Skin epidermis (tissue), 12 donors: ENCODE measurements at regions not wholly inside any gene's neighbourhood (a gene's known extent, or its start where the extent isn't known, plus 50 kb on each side); places are given as distances from the start of the nearest gene placed in this dataset.

Experiments
- H3K27ac ChIP-seq, 21 experiments: fragments of 200-600 bp; sonication (generic) in 11 of 21; one replicate each; pipeline ENCODE4 v1.5.0; 2020; ENCODE audit warnings: mild to moderate bottlenecking in 3 of 21, inconsistent platforms in 2 of 21, moderate library complexity in 2 of 21
- H3K4me3 ChIP-seq, 7 experiments: fragments of 200-600 bp; sonication (generic) in 2 of 7; one replicate each; pipeline ENCODE4 v1.5.0; 2020; ENCODE audit warnings: inconsistent platforms in 2 of 7, mild to moderate bottlenecking in 2 of 7, moderate library complexity in 1 of 7

DNA sequence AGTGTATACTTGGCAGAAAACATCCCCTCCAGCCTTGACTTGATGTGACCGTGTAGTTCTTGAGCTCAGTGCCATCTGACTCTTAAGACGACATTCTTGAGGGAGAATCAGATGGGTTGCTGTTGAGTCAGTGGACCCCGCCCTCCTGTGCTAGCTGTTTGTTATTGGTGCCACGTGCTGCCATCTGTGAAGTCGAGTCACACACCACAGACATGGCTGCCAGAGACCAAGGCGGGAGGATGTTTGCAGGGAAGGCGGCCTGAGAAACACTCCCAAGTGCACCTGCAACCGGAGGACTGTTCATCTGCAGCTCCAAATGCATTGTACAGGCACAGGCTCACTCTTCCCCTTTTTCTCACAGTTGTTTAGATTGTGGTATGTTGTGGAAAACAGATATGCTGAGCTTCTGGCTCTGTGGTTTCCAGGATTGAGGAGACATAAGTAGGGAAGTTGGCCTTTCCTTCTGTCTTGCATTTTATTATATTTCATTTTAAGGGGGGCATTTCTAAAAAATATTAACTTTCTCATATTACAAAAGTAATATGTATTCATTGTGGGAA, 345.3 kb upstream of the ZFP64 start:
- Histone ChIP-seq H3K4me3 (no peak overlapping the region), H3K27ac (no peak overlapping the region)

GRCh38 chr20:52536040-52536439, 344.5 kb upstream of the ZFP64 start:
- H3K4me3 ChIP-seq = no peak overlapping the region
- no peak overlapping the region for H3K27ac ChIP-seq

DNA sequence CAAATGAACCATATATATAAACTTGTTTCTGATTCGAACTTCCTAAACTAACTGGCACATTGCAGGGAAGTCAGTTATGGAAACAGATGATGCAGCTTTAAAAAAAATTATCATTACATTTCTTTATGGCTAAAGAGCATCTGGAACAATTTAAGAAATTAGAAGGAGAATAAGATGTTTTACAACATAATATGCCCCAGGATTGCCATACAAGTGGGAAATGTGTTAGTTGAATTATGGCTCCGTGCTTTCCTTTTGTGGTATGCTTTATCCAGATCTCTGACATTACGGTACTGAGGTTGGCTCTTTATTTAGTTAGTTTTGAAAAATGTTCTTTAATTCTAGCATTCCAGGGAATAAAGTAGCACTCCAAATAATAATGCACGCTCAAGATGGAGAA, 343.0 kb upstream of the ZFP64 start:
- Histone ChIP-seq H3K27ac (no peak overlapping the region), H3K4me3 (no peak overlapping the region)

GRCh38 chr20:52533401-52533800, 341.8 kb upstream of the ZFP64 start:
- no peak overlapping the region for H3K27ac ChIP-seq
- H3K4me3 ChIP-seq = no peak overlapping the region

- Histone ChIP-seq H3K4me3 (no peak overlapping the region), H3K27ac (no peak overlapping the region)
These were observed 341.1 kb upstream of the ZFP64 start for GRCh38 chr20:52532674-52533073.

DNA sequence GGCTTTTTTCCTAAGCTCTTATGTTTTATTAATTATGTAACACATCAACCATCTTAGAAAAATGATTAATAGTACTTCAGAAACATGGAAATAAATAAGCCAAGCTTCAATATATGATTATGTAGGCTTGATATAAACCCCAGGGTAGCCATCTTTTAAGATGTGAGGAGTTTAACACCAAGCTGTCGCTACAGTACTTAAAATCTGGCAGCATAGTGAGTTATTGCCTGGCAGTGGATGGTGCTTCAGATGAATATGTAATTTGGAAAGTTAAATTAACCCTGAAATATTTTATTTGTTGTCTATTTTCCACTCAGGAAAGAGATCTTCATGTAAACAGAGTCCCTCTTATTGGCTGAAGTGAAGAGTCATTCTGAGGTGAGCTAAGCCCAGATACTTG, 339.0 kb upstream of the ZFP64 start:
- no peak overlapping the region for H3K4me3 ChIP-seq
- no peak overlapping the region for H3K27ac ChIP-seq

GRCh38 chr20:52529826-52530225, 338.2 kb upstream of the ZFP64 start:
- Histone ChIP-seq H3K4me3 (no peak overlapping the region), H3K27ac (no peak overlapping the region)

GRCh38 chr20:52524861-52525260, 333.3 kb upstream of the ZFP64 start:
- Histone ChIP-seq H3K4me3 (no peak overlapping the region), H3K27ac (no peak overlapping the region)

GRCh38 chr20:52518735-52519134, 327.2 kb upstream of the ZFP64 start:
- H3K27ac ChIP-seq = no peak overlapping the region
- H3K4me3 ChIP-seq = no peak overlapping the region

DNA sequence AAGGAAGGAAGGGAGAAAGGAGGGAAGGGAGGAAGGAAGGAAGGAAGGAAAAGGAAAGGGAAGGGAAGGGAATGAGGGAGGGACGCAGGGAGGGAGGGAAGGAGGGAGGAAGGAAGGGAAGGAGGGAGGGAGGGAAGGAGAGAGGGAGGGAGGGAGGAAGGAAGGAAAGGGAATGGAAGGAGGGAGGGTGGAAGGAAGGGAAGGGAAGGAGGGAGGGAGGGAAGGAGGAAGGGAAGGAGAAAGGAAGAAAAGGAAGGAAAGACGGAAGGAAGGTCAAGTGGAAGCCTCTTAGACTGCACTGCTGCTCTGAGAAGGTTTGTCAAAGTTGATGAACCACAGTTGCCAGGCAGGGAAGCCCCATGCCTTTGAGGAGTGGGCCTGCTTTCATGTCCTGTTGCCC, 324.3 kb upstream of the ZFP64 start:
- Histone ChIP-seq H3K4me3 (no peak overlapping the region), H3K27ac (no peak overlapping the region)

GRCh38 chr20:52500157-52500556, 308.6 kb upstream of the ZFP64 start:
- no peak overlapping the region for H3K27ac ChIP-seq

DNA sequence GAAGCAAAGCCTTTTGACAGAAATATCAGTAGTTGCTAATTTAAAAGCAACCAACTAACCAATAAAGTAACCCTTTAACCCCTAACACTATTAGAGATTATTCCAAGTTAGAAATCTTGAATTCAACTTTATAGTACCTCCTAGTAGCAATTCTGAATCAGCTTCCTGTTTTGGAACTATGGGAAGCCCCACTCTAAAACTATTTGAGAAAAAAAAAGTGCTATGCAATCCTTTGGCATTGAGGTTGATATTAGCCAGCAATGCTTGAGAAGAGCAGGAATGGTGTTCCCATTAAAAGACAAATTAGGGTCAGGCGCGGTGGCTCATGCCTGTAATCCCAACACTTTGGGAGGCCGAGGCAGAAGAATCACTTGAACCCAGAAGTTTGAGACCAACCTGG, 306.2 kb upstream of the ZFP64 start:
- no peak overlapping the region for H3K4me3 ChIP-seq
- H3K27ac ChIP-seq = no peak overlapping the region

More at GRCh38 chr20:52500157-52500556, 308.6 kb upstream of the ZFP64 start:
- no peak overlapping the region for H3K4me3 ChIP-seq

DNA sequence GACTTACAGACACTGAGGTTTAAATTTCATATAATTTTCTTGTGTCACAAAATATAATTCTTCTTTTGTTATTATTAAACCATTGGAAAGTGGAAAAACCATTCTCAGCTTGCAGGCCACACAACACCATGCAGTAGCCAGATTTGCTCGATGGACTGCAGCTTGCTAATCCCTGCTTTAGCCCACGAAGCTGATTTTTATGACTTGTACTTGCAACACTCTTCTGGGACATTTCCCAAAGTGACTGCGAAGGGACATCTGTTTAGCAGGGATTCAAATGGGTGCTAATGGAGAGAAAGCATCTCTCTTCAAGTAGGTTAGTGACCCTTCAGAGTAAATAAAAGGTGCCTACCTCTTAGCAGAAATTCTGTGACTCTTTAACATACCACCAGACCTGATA, 304.6 kb upstream of the ZFP64 start:
- no peak overlapping the region for H3K4me3 ChIP-seq
- no peak overlapping the region for H3K27ac ChIP-seq

GRCh38 chr20:52494244-52494643, 302.7 kb upstream of the ZFP64 start:
- Histone ChIP-seq H3K4me3 (no peak overlapping the region), H3K27ac (peak overlapping the region in 3 of 21 experiments; percentile 9 to 80 (median 13))

GRCh38 chr20:52493171-52493721, 301.7 kb upstream of the ZFP64 start:
- Histone ChIP-seq H3K4me3 (peak overlapping the region in 1 of 7 experiments; percentile 6), H3K27ac (peak overlapping the region in 10 of 21 experiments; percentile 11 to 80 (median 36))

DNA sequence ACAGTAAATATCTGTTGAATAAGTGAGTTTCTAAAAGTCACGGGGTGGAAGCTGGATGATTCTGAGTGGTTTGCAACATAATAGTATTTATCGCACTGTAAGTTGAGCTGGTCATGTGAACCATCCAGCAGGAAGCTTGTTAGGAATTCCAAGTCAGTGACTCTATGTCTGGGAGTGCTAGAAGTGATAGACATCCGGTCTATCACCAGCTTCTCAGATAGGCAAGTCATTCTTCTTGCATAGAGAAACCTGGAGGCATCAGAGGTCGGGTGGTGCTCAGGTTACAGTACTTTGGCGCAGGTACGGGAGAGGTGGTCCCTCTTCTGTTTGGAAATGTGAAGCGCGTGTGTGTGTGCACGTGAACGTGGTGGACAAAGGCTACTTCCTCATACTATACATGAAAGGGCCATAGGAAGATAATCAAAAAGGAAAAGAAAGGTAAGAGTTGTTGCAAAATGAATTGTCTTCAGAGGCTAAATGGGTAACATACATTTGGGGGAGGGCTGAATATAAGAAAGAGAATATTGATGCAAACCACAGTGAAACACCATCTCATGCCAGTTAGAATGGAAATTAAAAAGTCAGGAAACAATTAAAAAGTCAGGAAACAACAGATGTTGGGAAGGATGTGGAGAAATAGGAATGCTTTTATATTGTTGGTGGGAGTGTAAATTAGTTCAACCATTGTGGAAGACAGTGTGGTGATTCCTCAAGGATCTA, 299.3 kb upstream of the ZFP64 start:
- Histone ChIP-seq H3K4me3 (no peak overlapping the region), H3K27ac (peak overlapping the region in 3 of 21 experiments; percentile 18 to 60 (median 39))

DNA sequence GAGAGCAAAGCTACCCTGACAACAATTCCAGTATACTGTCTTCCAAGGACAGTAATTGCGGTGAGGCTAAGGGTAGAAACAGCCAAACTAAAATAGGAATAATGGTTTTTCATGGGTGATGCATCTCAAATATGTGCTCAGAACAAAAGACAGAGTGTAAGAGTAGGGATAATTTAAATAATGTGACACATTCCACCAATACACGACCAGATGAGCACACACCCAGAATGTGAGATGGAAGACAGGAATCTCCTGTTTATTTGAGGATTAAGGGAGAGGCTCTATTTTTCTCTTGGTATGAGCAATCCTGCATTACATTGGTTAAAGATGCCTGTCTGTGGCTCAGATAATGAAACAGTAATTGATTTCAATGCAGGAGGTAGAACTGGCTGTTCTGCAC, 292.9 kb upstream of the ZFP64 start:
- no peak overlapping the region for H3K4me3 ChIP-seq

DNA sequence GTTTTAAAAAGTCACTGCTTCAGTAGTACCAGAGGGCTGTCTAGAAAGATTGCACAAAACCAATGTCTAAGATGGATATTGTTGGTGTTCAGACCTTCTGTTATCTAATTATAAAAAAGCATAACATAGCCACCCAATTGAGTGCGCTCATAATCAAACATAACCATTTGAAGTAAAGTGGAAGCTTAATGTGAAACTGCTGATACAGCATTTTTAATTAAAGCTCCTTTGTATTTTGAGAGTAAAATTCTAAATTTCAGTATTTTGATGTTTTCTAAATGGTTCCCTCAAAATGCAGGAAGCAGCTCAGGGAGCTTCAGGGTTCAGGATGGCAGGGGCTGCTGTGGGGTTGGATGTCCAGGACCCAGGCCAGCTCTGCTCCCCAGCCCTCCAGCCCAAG, 291.8 kb upstream of the ZFP64 start:
- no peak overlapping the region for H3K27ac ChIP-seq
- no peak overlapping the region for H3K4me3 ChIP-seq

More for the DNA sequence above, 292.9 kb upstream of the ZFP64 start:
- no peak overlapping the region for H3K27ac ChIP-seq

DNA sequence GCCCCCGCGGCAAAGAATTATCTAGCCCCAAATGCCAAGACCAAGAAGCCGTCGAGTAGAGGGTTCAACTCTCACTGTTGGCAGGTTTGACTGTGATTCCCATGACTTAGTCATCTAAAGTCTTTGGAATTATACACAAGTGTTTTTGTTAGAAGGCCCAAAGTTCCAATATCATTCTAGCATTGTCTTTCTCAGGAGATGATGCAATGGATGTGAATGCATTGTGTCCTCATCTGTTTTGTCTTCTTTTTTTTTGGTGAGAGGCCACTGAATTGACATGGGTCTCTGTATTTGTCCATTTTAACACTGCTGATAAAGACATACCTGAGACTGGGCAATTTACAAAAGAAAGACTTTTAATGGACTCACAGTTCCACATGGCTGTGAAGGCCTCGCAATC, 290.5 kb upstream of the ZFP64 start:
- Histone ChIP-seq H3K27ac (no peak overlapping the region), H3K4me3 (no peak overlapping the region)

DNA sequence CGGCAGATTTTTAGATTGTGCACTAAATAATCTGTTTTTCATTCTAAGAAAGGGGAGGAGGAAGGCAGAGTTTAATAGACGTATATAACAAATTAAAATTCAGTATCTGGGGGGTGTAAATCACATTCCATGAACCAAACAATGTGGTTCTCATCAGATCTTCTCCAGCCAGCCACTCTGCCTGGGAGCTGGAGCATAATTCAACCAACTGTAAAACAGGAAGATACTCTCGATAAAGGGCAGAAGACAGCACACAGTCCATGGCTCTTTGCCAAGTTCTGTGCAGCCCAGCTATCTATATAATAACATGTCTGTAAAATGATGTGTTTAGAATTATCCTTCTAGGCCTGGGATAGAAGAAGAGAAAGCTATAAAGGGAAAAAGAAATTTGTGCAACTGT, 289.9 kb upstream of the ZFP64 start:
- no peak overlapping the region for H3K4me3 ChIP-seq

GRCh38 chr20:52476074-52476750, 284.6 kb upstream of the ZFP64 start:
- no peak overlapping the region for H3K4me3 ChIP-seq
- no peak overlapping the region for H3K27ac ChIP-seq

More for the DNA sequence above, 289.9 kb upstream of the ZFP64 start:
- H3K27ac ChIP-seq = no peak overlapping the region
